ENCODE measurements at regions not wholly inside any gene's neighbourhood (a gene's known extent, or its start where the extent isn't known, plus 50 kb on each side); places are given as distances from the start of the nearest gene placed in this dataset.

DNA sequence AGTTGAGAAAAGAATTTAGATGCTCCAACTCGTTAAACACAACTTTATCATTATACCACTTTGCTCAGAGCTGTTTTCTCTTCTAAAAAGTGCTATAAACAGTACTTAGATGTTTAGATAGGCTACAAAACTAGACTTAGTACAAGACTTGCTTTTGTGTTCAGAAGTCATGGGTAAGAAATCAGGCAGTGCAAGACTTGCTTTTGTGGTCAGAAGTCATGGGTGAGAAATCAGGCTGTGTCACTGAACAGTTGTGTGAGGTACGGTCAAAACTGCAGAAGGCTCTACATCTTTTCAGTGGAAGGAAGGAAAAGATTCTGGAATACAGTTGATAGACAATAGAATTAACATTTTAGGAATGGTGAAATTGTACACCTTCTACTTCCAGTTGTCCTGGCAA is 239.7 kb downstream of the DNAJB9 start:
- ATAC-seq (no peak), DNase-seq (no peak)
- POLR2A ChIA-PET = no interaction called here
- Histone ChIP-seq H3K27ac (ENCODE audit: low read depth, low read length) (no peak overlapping the region), H3K36me3 (ENCODE audit: control insufficient read depth in 2 of 3, insufficient read depth in 3 of 3, low read length in 3 of 3) (no peaks in the 10 kb centered on the region), H3K27me3 (ENCODE audit: control insufficient read depth in 2 of 2, insufficient read depth in 2 of 2, low read length in 2 of 2) (no peaks in the 10 kb centered on the region), H3K9me3 (ENCODE audit: control insufficient read depth in 2 of 3, low read length in 3 of 3) (no peaks in the 10 kb centered on the region), H3K4me3 (ENCODE audit: low read length) (no peak overlapping the region), H3K4me1 (ENCODE audit: control insufficient read depth in 2 of 2, insufficient read depth in 2 of 2, low read length in 2 of 2) (no peaks in the 10 kb centered on the region)
- intact Hi-C loops (cut with micrococcal nuclease) = no loop called here
- H3K9me3 Mint-ChIP-seq = peaks cover 0 to 7% (median 3%) of the 10 kb centered on the region in 11 donors
- H3K36me3 Mint-ChIP-seq = no peaks in the 10 kb centered on the region
- H3K4me3 Mint-ChIP-seq = no peak overlapping the region
- no peaks in the 10 kb centered on the region for H3K4me1 Mint-ChIP-seq
- peaks cover 0 to 5% (median 0%) of the 10 kb centered on the region in 5 donors for H3K27me3 Mint-ChIP-seq
- CTCF ChIA-PET = no interaction called here
- no peak overlapping the region for H3K27ac Mint-ChIP-seq

DNA sequence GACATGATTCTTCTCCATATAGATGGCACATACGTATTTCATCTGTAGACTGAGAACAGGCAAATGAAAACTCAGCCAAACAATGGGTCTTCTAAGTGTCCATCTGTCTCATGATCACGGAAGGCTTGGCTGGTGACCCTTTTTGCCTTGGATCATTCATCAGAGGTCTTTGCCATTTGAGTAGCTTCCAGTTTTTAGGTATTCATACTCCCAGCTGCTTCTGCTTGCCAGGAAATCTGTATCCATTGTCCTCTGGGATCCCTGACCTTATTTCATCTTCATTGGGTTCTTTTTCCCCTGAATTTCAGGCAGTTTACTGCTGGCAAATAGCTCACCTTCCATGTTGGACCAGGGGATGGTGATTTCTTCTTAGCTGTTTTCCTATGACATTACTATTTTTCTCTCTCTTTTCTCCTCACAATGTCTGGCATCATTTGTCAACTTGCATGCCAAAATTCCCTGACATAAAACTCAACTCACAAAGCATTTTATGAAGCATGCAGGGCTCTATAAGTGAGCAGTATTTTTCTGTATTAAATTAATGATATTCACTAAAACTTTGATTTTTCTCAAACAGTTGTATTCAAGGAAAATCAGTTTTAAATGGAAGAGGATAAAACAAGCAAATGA is 241.2 kb downstream of the DNAJB9 start:
- no peaks in the 10 kb centered on the region for H3K4me1 ChIP-seq (ENCODE audit: control insufficient read depth in 2 of 2, insufficient read depth in 2 of 2, low read length in 2 of 2)
- no peaks in the 10 kb centered on the region for H3K36me3 ChIP-seq (ENCODE audit: control insufficient read depth in 2 of 3, insufficient read depth in 3 of 3, low read length in 3 of 3)
- no peaks in the 10 kb centered on the region for H3K27me3 ChIP-seq (ENCODE audit: control insufficient read depth in 2 of 2, insufficient read depth in 2 of 2, low read length in 2 of 2)
- H3K4me1 Mint-ChIP-seq = no peaks in the 10 kb centered on the region
- H3K9me3 Mint-ChIP-seq = peaks cover 0 to 12% (median 3%) of the 10 kb centered on the region in 11 donors
- no peak overlapping the region for H3K27ac Mint-ChIP-seq
- no peak for DNase-seq
- H3K27ac ChIP-seq (ENCODE audit: low read depth, low read length) = no peak overlapping the region
- intact Hi-C loops (cut with micrococcal nuclease) = no loop called here
- H3K27me3 Mint-ChIP-seq = peaks cover 0 to 5% (median 0%) of the 10 kb centered on the region in 5 donors
- ChIA-PET CTCF (no interaction called here), POLR2A (no interaction called here)
- H3K4me3 ChIP-seq (ENCODE audit: low read length) = no peak overlapping the region
- H3K36me3 Mint-ChIP-seq = no peaks in the 10 kb centered on the region
- H3K4me3 Mint-ChIP-seq = no peak overlapping the region
- ATAC-seq = no peak
- no peaks in the 10 kb centered on the region for H3K9me3 ChIP-seq (ENCODE audit: control insufficient read depth in 2 of 3, low read length in 3 of 3)

DNA sequence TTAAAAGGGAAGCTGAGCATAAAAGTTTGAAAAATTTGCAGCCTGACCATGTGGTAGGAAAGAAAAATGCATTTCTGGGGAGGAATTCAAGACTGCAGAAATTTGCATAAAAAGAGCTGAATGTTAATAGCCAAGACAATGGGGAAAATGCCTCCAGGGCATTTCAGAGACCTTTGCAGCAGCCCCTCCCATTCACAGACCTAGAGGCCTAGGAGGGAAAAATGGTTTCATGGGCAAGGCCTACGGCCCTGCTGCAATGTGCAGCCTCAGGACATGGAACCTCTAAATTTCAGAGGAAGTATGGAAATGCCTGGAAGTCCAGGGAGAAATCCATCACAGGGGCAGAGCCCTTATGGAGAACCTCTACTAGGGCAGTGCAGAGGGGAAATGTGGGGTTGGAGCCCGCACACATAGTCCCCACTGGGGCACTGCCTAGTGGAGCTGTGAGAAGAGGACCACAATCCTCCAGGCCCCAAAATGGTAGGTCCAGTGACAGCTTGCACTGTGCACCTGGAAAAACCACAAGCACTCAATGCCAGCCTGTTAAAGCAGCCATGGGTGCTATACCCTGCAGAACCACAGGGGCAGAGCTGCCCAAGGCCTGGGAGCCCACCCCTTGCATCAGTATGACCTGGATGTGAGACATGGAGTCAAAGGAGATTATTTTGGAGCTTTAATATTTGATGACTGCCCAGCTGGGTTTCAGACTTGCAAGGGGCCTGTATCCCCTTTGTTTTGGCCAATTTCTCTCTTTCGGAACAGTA is 243.8 kb downstream of the DNAJB9 start:
- Histone ChIP-seq H3K27me3 (ENCODE audit: control insufficient read depth in 2 of 2, insufficient read depth in 2 of 2, low read length in 2 of 2) (no peaks in the 10 kb centered on the region), H3K4me1 (ENCODE audit: control insufficient read depth in 2 of 2, insufficient read depth in 2 of 2, low read length in 2 of 2) (no peaks in the 10 kb centered on the region), H3K27ac (ENCODE audit: low read depth, low read length) (no peak overlapping the region), H3K36me3 (ENCODE audit: control insufficient read depth in 2 of 3, insufficient read depth in 3 of 3, low read length in 3 of 3) (no peaks in the 10 kb centered on the region), H3K9me3 (ENCODE audit: control insufficient read depth in 2 of 3, low read length in 3 of 3) (no peaks in the 10 kb centered on the region), H3K4me3 (ENCODE audit: low read length) (no peak overlapping the region)
- Mint-ChIP-seq H3K9me3 (peaks cover 0 to 18% (median 3%) of the 10 kb centered on the region in 11 donors), H3K27ac (no peak overlapping the region), H3K4me1 (no peaks in the 10 kb centered on the region), H3K4me3 (no peak overlapping the region), H3K27me3 (peaks cover 0 to 4% (median 0%) of the 10 kb centered on the region in 5 donors), H3K36me3 (no peaks in the 10 kb centered on the region)
- DNase-seq = no peak
- intact Hi-C loops (cut with micrococcal nuclease) = no loop called here
- CTCF ChIA-PET = no interaction called here
- POLR2A ChIA-PET = no interaction called here
- ATAC-seq = no peak

DNA sequence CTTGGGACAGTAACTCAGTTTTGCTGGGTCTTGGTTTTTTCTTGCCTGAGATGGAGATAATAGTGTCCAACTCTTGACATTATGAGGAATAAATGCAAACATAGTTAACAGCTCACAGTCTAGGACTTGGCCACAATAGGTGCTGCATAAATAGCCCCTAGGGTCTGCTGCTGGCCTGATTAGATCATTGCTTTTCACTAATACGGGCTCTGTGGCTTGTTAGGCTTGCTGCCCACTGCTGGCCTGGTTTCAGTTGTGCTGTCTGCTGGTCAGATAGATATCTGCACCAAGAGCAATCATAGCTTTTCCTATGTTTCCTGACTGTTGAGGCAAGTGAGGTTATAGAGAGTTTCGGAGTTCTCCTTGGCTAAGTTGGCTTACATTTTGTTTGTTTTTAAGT is 246.1 kb downstream of the DNAJB9 start:
- Mint-ChIP-seq H3K36me3 (no peaks in the 10 kb centered on the region), H3K27ac (no peak overlapping the region), H3K4me3 (no peak overlapping the region), H3K9me3 (peaks cover 0 to 18% (median 3%) of the 10 kb centered on the region in 11 donors), H3K27me3 (peaks cover 0 to 5% (median 0%) of the 10 kb centered on the region in 5 donors), H3K4me1 (no peaks in the 10 kb centered on the region)
- DNase-seq (no peak), ATAC-seq (no peak)
- Histone ChIP-seq H3K27ac (ENCODE audit: low read depth, low read length) (no peak overlapping the region), H3K27me3 (ENCODE audit: control insufficient read depth in 2 of 2, insufficient read depth in 2 of 2, low read length in 2 of 2) (no peaks in the 10 kb centered on the region), H3K4me3 (ENCODE audit: low read length) (no peak overlapping the region), H3K36me3 (ENCODE audit: control insufficient read depth in 2 of 3, insufficient read depth in 3 of 3, low read length in 3 of 3) (no peaks in the 10 kb centered on the region), H3K9me3 (ENCODE audit: control insufficient read depth in 2 of 3, low read length in 3 of 3) (no peaks in the 10 kb centered on the region), H3K4me1 (ENCODE audit: control insufficient read depth in 2 of 2, insufficient read depth in 2 of 2, low read length in 2 of 2) (no peaks in the 10 kb centered on the region)
- ChIA-PET POLR2A (no interaction called here), CTCF (no interaction called here)
- intact Hi-C loops (cut with micrococcal nuclease) = no loop called here

DNA sequence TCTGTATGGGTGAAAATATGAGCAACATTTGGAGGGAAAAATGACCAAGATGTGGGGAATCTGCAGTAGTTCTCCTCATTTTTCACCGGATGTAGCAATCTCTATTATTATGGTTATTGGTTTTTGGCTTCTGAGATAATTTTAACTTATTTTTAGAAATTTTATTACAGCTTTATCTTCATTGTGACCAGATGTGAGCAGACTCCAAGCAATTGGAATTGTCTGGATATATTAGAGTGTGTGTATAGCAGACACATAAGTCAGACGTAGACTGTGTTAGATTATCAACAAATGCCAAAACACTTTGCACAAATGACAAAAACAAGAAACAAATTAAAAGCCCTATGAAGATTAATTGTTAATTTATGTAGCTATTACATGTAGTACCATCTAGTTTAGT is 249.1 kb downstream of the DNAJB9 start:
- CTCF ChIA-PET = no interaction called here
- ATAC-seq (no peak), DNase-seq (no peak)
- Histone ChIP-seq H3K9me3 (ENCODE audit: control insufficient read depth in 2 of 3, low read length in 3 of 3) (no peaks in the 10 kb centered on the region), H3K36me3 (ENCODE audit: control insufficient read depth in 2 of 3, insufficient read depth in 3 of 3, low read length in 3 of 3) (no peaks in the 10 kb centered on the region), H3K4me1 (ENCODE audit: control insufficient read depth in 2 of 2, insufficient read depth in 2 of 2, low read length in 2 of 2) (no peaks in the 10 kb centered on the region), H3K27ac (ENCODE audit: low read depth, low read length) (no peak overlapping the region), H3K27me3 (ENCODE audit: control insufficient read depth in 2 of 2, insufficient read depth in 2 of 2, low read length in 2 of 2) (no peaks in the 10 kb centered on the region), H3K4me3 (ENCODE audit: low read length) (no peak overlapping the region)
- no peak overlapping the region for H3K4me3 Mint-ChIP-seq
- H3K27me3 Mint-ChIP-seq = peaks cover 0 to 5% (median 0%) of the 10 kb centered on the region in 5 donors
- H3K27ac Mint-ChIP-seq = no peak overlapping the region
- H3K9me3 Mint-ChIP-seq = peaks cover 0 to 22% (median 0%) of the 10 kb centered on the region in 11 donors
- POLR2A ChIA-PET = no interaction called here
- no peaks in the 10 kb centered on the region for H3K36me3 Mint-ChIP-seq
- intact Hi-C loops (cut with micrococcal nuclease) = no loop called here
- no peaks in the 10 kb centered on the region for H3K4me1 Mint-ChIP-seq

DNA sequence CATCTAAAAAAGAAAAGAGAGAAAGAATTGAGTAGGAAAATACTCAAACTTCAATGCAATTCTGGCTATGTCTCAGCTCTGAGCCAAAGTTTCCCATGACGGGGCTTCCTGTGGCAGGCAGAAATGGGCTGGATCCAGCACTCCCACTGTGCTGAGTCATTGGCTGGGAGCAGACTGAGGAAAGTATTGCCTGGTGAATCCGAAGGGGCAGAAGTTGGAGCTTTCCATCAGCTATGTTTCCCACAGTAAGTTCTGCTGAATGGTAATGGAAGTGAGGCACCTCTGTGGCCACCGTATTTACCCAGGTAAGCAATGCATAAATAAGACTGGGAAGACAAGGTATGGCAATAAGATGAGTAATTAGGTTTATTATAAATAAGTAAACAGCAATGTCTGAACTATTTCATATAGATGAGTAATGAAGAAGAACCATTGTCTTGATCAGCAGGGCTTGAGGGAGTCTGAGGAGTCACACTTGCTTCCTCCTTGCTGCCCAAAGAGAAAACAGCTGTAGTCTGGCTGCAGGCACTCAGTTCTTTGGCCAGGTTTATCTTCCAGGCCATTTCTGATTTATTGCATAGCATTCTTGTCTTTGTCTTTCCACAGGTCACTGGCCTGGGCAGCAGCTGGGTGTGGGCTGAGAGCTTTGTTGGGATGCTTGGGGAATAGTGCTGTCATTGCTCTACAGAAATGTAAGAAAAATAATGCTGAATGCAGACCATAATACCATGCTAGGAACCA is 255.3 kb downstream of the DNAJB9 start:
- POLR2A ChIA-PET = no interaction called here
- no peaks in the 10 kb centered on the region for H3K36me3 ChIP-seq (ENCODE audit: control insufficient read depth in 2 of 3, insufficient read depth in 3 of 3, low read length in 3 of 3)
- H3K27ac ChIP-seq (ENCODE audit: low read depth, low read length) = no peak overlapping the region
- no peak overlapping the region for H3K27ac Mint-ChIP-seq
- H3K9me3 ChIP-seq (ENCODE audit: control insufficient read depth in 2 of 3, low read length in 3 of 3) = no peaks in the 10 kb centered on the region
- ATAC-seq (no peak), DNase-seq (no peak)
- H3K27me3 Mint-ChIP-seq = no peaks in the 10 kb centered on the region
- H3K4me1 ChIP-seq (ENCODE audit: control insufficient read depth in 2 of 2, insufficient read depth in 2 of 2, low read length in 2 of 2) = no peaks in the 10 kb centered on the region
- no peaks in the 10 kb centered on the region for H3K4me1 Mint-ChIP-seq
- H3K4me3 Mint-ChIP-seq = no peak overlapping the region
- H3K4me3 ChIP-seq (ENCODE audit: low read length) = no peak overlapping the region
- no peaks in the 10 kb centered on the region for H3K36me3 Mint-ChIP-seq
- intact Hi-C loops (cut with micrococcal nuclease) = no loop called here
- CTCF ChIA-PET = no interaction called here
- H3K9me3 Mint-ChIP-seq = peaks cover 0 to 9% (median 3%) of the 10 kb centered on the region in 11 donors
- no peaks in the 10 kb centered on the region for H3K27me3 ChIP-seq (ENCODE audit: control insufficient read depth in 2 of 2, insufficient read depth in 2 of 2, low read length in 2 of 2)

DNA sequence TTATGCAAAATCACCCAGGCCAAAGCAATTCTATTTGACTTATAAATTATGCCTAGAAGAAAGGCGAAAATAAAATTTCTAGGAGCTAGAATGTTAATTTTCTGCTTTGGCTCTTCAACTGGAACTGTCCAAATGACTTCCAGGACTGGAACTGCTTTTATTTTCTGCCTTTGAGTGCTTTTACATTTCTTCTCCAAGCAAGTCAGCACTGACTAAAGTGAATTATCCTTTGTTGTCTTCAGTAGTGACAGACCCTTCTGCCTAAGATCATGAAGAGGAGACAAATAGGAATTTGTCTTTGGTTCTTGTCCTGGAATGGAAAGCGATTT is 255.9 kb downstream of the DNAJB9 start:
- Mint-ChIP-seq H3K4me3 (no peak overlapping the region), H3K36me3 (no peaks in the 10 kb centered on the region), H3K27me3 (no peaks in the 10 kb centered on the region), H3K27ac (no peak overlapping the region), H3K4me1 (no peaks in the 10 kb centered on the region), H3K9me3 (peaks cover 0 to 9% (median 3%) of the 10 kb centered on the region in 11 donors)
- Histone ChIP-seq H3K4me3 (ENCODE audit: low read length) (no peak overlapping the region), H3K27me3 (ENCODE audit: control insufficient read depth in 2 of 2, insufficient read depth in 2 of 2, low read length in 2 of 2) (no peaks in the 10 kb centered on the region), H3K9me3 (ENCODE audit: control insufficient read depth in 2 of 3, low read length in 3 of 3) (no peaks in the 10 kb centered on the region), H3K4me1 (ENCODE audit: control insufficient read depth in 2 of 2, insufficient read depth in 2 of 2, low read length in 2 of 2) (no peaks in the 10 kb centered on the region), H3K36me3 (ENCODE audit: control insufficient read depth in 2 of 3, insufficient read depth in 3 of 3, low read length in 3 of 3) (no peaks in the 10 kb centered on the region), H3K27ac (ENCODE audit: low read depth, low read length) (no peak overlapping the region)
- intact Hi-C loops (cut with micrococcal nuclease) = no loop called here
- CTCF ChIA-PET = no interaction called here
- DNase-seq = no peak
- no peak for ATAC-seq
- POLR2A ChIA-PET = no interaction called here

Measured in naive thymus-derived CD4-positive, alpha-beta T cell (primary cell).